H9 (cell line): ENCODE measurements at regions not wholly inside any gene's neighbourhood (a gene's known extent, or its start where the extent isn't known, plus 50 kb on each side); places are given as distances from the start of the nearest gene placed in this dataset.

ENCODE experiments used
- DNase-seq: peaks from one replicate; pipeline ENCODE4 v3.0.0-alpha.2; 2017
- H2AFZ ChIP-seq: one replicate; pipeline ENCODE4 v1.6.1; 2013; ENCODE audit warnings: mild to moderate bottlenecking, low read length, control low read depth, moderate library complexity
- H2AK5ac ChIP-seq: 2 replicates; pipeline ENCODE4 v1.6.1; 2013; ENCODE audit warnings: low read length, control low read depth, mixed read lengths; ENCODE audit not compliant: insufficient read length
- H2BK120ac ChIP-seq: one replicate; pipeline ENCODE4 v1.6.1; 2013; ENCODE audit warnings: low read depth, mild to moderate bottlenecking, low read length, control low read depth, inconsistent platforms; ENCODE audit not compliant: poor library complexity, severe bottlenecking
- H2BK12ac ChIP-seq: 2 replicates; pipeline ENCODE4 v1.6.1; 2013; ENCODE audit warnings: low read length, control low read depth, mixed read lengths, low read depth; ENCODE audit not compliant: insufficient read length
- H2BK15ac ChIP-seq: 2 replicates; pipeline ENCODE4 v1.6.1; 2013; ENCODE audit warnings: low read depth, low read length, control low read depth
- H2BK20ac ChIP-seq: one replicate; pipeline ENCODE4 v1.6.1; 2013; ENCODE audit warnings: low read depth, mild to moderate bottlenecking, low read length, control low read depth, inconsistent platforms; ENCODE audit not compliant: poor library complexity, severe bottlenecking
- H2BK5ac ChIP-seq: 2 replicates; pipeline ENCODE4 v1.6.1; 2013; ENCODE audit warnings: low read length, control low read depth, mixed read lengths; ENCODE audit not compliant: insufficient read length
- H3K14ac ChIP-seq: 2 replicates; pipeline ENCODE4 v1.6.1; 2013; ENCODE audit warnings: low read length, control low read depth; ENCODE audit not compliant: insufficient read depth
- H3K18ac ChIP-seq: 2 replicates; pipeline ENCODE4 v1.6.1; 2013; ENCODE audit warnings: low read depth, mild to moderate bottlenecking, mixed read lengths, low read length, control low read depth; ENCODE audit not compliant: insufficient read length
- H3K23ac ChIP-seq: 2 replicates; pipeline ENCODE4 v1.6.1; 2013; ENCODE audit warnings: low read length, control low read depth, mixed read lengths, low read depth; ENCODE audit not compliant: insufficient read length
- H3K23me2 ChIP-seq: 2 replicates; pipeline ENCODE4 v1.6.1; 2013; ENCODE audit warnings: low read depth, mild to moderate bottlenecking, mixed read lengths, low read length, control low read depth; ENCODE audit not compliant: insufficient read length, poor library complexity, severe bottlenecking
- H3K27ac ChIP-seq: 2 replicates; pipeline ENCODE4 v1.5.1; 2013; ENCODE audit warnings: low read length, control low read depth, mixed read lengths, low read depth; ENCODE audit not compliant: insufficient read length
- H3K27me3 ChIP-seq: 2 replicates; pipeline ENCODE4 v1.6.1; 2013; ENCODE audit warnings: low read length, control low read depth, inconsistent platforms; ENCODE audit not compliant: insufficient read depth
- H3K4ac ChIP-seq: 2 replicates; pipeline ENCODE4 v1.6.1; 2013; ENCODE audit warnings: low read depth, mild to moderate bottlenecking, control low read depth, inconsistent platforms, low read length, moderate library complexity
- H3K4me1 ChIP-seq: 2 replicates; pipeline ENCODE4 v1.6.1; 2013; ENCODE audit warnings: low read length, control low read depth, inconsistent platforms; ENCODE audit not compliant: insufficient read depth
- H3K4me2 ChIP-seq: 2 replicates; pipeline ENCODE4 v1.6.1; 2013; ENCODE audit warnings: low read length, control low read depth, mixed read lengths; ENCODE audit not compliant: insufficient read length, insufficient read depth
- H3K56ac ChIP-seq: 2 replicates; pipeline ENCODE4 v1.6.1; 2013; ENCODE audit warnings: low read depth, mild to moderate bottlenecking, mixed read lengths, low read length, control low read depth; ENCODE audit not compliant: insufficient read length
- H3K79me1 ChIP-seq: 2 replicates; pipeline ENCODE4 v1.6.1; 2013; ENCODE audit warnings: low read depth, mild to moderate bottlenecking, moderate library complexity, low read length, control low read depth, inconsistent platforms; ENCODE audit not compliant: insufficient read depth, poor library complexity, severe bottlenecking
- H3K79me2 ChIP-seq: 2 replicates; pipeline ENCODE4 v1.6.1; 2013; ENCODE audit warnings: low read length, control low read depth, inconsistent platforms; ENCODE audit not compliant: insufficient read depth
- H3K9ac ChIP-seq: 2 replicates; pipeline ENCODE4 v1.6.1; 2013; ENCODE audit warnings: low read length, control low read depth, mixed read lengths; ENCODE audit not compliant: insufficient read length; ENCODE audit errors: extremely low read depth
- H3K9me3 ChIP-seq: one replicate; pipeline ENCODE4 v1.6.1; 2013; ENCODE audit warnings: low read depth, low read length, inconsistent platforms; ENCODE audit not compliant: control insufficient read depth
- H3T11ph ChIP-seq: one replicate; pipeline ENCODE4 v1.6.1; 2013; ENCODE audit warnings: mild to moderate bottlenecking, low read length, control low read depth, inconsistent platforms
- H4K20me1 ChIP-seq: one replicate; pipeline ENCODE4 v1.6.1; 2013; ENCODE audit not compliant: control insufficient read depth, insufficient read length, insufficient read depth
- H4K5ac ChIP-seq: 2 replicates; pipeline ENCODE4 v1.6.1; 2013; ENCODE audit warnings: low read depth, mild to moderate bottlenecking, mixed read lengths, low read length, control low read depth; ENCODE audit not compliant: insufficient read length
- H4K8ac ChIP-seq: replicated peaks from 2 replicates; pipeline ENCODE4 v1.6.1; 2013; ENCODE audit warnings: low read length, control low read depth, mixed read lengths, low read depth; ENCODE audit not compliant: insufficient read length
- H4K91ac ChIP-seq: 2 replicates; pipeline ENCODE4 v1.6.1; 2013; ENCODE audit warnings: low read depth, mild to moderate bottlenecking, moderate library complexity, mixed read lengths, low read length, control low read depth; ENCODE audit not compliant: insufficient read length
- H3K27ac Mint-ChIP-seq, 3 experiments: 2 replicates in 2 of 3; 3 replicates in 1 of 3; pipeline ENCODE4 v1.8.0; 2020 to 2021; ENCODE audit warnings: mixed read lengths in 3 of 3, mild to moderate bottlenecking in 1 of 3, moderate library complexity in 1 of 3
- H3K27me3 Mint-ChIP-seq: 2 replicates; pipeline ENCODE4 v1.8.0; 2021; ENCODE audit warnings: low read depth, mild to moderate bottlenecking, moderate library complexity, mixed read lengths
- H3K36me3 Mint-ChIP-seq, 3 experiments: 2 replicates in 2 of 3; 3 replicates in 1 of 3; pipeline ENCODE4 v1.8.0; 2020 to 2021; ENCODE audit warnings: low read depth in 3 of 3, mixed read lengths in 3 of 3; ENCODE audit not compliant: insufficient read depth in 1 of 3
- H3K4me1 Mint-ChIP-seq, 2 experiments: 2 replicates each; pipeline ENCODE4 v1.8.0; 2020; ENCODE audit warnings: mixed read lengths in 2 of 2
- H3K4me3 Mint-ChIP-seq, 2 experiments: 2 replicates in 1 of 2; 3 replicates in 1 of 2; pipeline ENCODE4 v1.8.0; 2020 to 2021; ENCODE audit warnings: mild to moderate bottlenecking in 2 of 2, mixed read lengths in 2 of 2, moderate library complexity in 1 of 2
- H3K9me3 Mint-ChIP-seq, 2 experiments: 2 replicates in 1 of 2; 3 replicates in 1 of 2; pipeline ENCODE4 v1.8.0; 2020; ENCODE audit warnings: mild to moderate bottlenecking in 2 of 2, mixed read lengths in 2 of 2, moderate library complexity in 1 of 2
- WGBS: extraction: QIAGEN DNeasy Blood & Tissue Kit; methylation state at CpG from one replicate; pipeline ENCODE4 v1.1.7; 2013; ENCODE audit warnings: missing lambda C conversion rate, low lambda C conversion rate, mixed read lengths; ENCODE audit not compliant: insufficient read length; ENCODE audit errors: extremely low coverage; 5-methylcytosine and 5-hydroxymethylcytosine counted together
- TF ChIP-seq, protein P1 (sequence below): fragments of 200-600 bp; sonication (generic); conservative IDR thresholded peaks from 3 replicates; pipeline ENCODE4 v1.8.0; 2021; ENCODE audit warnings: antibody characterized with exemption, mild to moderate bottlenecking

DNA sequence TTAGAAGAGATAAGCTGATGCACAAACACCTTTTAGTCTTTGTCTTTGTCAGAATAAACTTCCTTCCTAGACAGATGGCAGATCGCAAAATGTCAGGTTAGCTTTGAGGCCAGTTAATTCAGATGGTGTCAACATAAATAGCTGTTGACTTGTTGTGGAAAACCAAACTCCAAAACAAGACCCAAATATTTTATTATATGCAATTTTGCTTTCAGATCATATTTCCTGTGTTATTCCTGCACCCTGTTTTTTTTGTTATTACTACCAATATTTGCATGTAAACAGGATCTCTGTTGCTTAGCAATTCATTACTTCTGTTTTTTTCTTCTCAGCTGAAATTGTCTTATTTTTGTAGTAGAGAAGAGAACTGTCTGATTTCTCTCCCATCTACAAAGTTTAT, 316.0 kb downstream of the ETS1 start:
- Histone ChIP-seq H2AK5ac (no peak overlapping the region), H3K23me2 (no peaks in the 10 kb centered on the region), H4K91ac (no peak overlapping the region), H3K18ac (no peak overlapping the region), H3K56ac (no peak overlapping the region), H2AFZ (no peak overlapping the region), H3K27me3 (no peaks in the 10 kb centered on the region), H3K14ac (no peak overlapping the region), H4K8ac (no peak overlapping the region), H2BK12ac (no peak overlapping the region), H3K27ac (no peak overlapping the region), H3K4me2 (no peak overlapping the region), H3K4ac (no peak overlapping the region), H2BK120ac (no peak overlapping the region), H2BK5ac (no peak overlapping the region), H4K20me1 (no peaks in the 10 kb centered on the region), H3K4me1 (no peaks in the 10 kb centered on the region), H2BK20ac (no peak overlapping the region), H2BK15ac (no peak overlapping the region), H3K23ac (no peak overlapping the region), H3K9me3 (no peaks in the 10 kb centered on the region), H3K9ac (no peak overlapping the region), H3T11ph (no peak overlapping the region), H3K79me1 (no peaks in the 10 kb centered on the region), H3K79me2 (no peaks in the 10 kb centered on the region), H4K5ac (no peak overlapping the region)
- no peak for DNase-seq
- no peaks in the 10 kb centered on the region for H3K4me1 Mint-ChIP-seq
- H3K9me3 Mint-ChIP-seq: no peaks in the 10 kb centered on the region
- H3K36me3 Mint-ChIP-seq: no peaks in the 10 kb centered on the region
- H3K27ac Mint-ChIP-seq: no peak overlapping the region
- no CpG with 5 or more reads among the region's 1 CpG for WGBS
- H3K27me3 Mint-ChIP-seq: peaks cover 2% of the 10 kb centered on the region; the same call in 1 of the 2 replicates
- H3K4me3 Mint-ChIP-seq: no peak overlapping the region
- TF ChIP-seq, protein P1, sequence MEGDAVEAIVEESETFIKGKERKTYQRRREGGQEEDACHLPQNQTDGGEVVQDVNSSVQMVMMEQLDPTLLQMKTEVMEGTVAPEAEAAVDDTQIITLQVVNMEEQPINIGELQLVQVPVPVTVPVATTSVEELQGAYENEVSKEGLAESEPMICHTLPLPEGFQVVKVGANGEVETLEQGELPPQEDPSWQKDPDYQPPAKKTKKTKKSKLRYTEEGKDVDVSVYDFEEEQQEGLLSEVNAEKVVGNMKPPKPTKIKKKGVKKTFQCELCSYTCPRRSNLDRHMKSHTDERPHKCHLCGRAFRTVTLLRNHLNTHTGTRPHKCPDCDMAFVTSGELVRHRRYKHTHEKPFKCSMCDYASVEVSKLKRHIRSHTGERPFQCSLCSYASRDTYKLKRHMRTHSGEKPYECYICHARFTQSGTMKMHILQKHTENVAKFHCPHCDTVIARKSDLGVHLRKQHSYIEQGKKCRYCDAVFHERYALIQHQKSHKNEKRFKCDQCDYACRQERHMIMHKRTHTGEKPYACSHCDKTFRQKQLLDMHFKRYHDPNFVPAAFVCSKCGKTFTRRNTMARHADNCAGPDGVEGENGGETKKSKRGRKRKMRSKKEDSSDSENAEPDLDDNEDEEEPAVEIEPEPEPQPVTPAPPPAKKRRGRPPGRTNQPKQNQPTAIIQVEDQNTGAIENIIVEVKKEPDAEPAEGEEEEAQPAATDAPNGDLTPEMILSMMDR: no peak
